ENCODE measurements at regions not wholly inside any gene's neighbourhood (a gene's known extent, or its start where the extent isn't known, plus 50 kb on each side); places are given as distances from the start of the nearest gene placed in this dataset.

DNA sequence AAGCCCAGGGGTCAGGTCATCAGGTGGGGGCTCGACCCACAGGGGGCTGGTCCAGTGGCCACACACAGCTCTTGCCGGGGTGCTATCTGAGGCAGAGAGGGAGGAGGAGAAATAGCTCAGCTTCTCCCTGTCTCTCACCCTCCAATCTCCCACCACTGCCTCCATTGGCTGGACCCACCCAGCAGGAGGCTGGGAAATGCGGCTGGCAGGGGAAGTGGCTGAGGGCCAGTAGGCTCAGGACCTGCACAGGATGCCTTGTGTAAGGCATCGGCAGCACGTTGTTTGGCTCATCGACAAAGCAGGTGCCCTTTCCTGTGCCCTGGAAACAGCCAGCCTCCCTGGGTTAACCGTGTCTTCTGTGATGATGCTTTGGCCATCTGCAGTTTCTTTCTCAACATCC, 58.8 kb upstream of the SLC24A4 start:
- TF ChIP-seq POLR2A (IDR thresholded peaks at IDR 0.05; ENCODE audit: low read depth, low read length) (no peak), POLR2AphosphoS5 (IDR thresholded peaks at IDR 0.05; ENCODE audit: low read depth, low read length) (no peak), TAF1 (IDR thresholded peaks at IDR 0.05; ENCODE audit: low read depth, low read length) (no peak)

Measured in GM12891 (cell line).